ENCODE measurements at regions not wholly inside any gene's neighbourhood (a gene's known extent, or its start where the extent isn't known, plus 50 kb on each side); places are given as distances from the start of the nearest gene placed in this dataset.

- no peak for DNase-seq (ENCODE audit: insufficient read length)
- FAIRE-seq: no peak
- TF ChIP-seq POLR2AphosphoS5 (IDR thresholded peaks at IDR 0.05; ENCODE audit: low read depth, low read length) (no peak), TAF1 (IDR thresholded peaks at IDR 0.05; ENCODE audit: borderline replicate concordance, low read depth, low read length) (no peak), POLR2A (IDR thresholded peaks at IDR 0.05; ENCODE audit: low read depth, low read length) (no peak)
These were observed 990.7 kb downstream of the SORCS1 start for GRCh38 chr10:106173838-106174237.

GRCh38 chr10:106169241-106169640 is 995.3 kb downstream of the SORCS1 start:
- no peak for DNase-seq (ENCODE audit: insufficient read length)
- no peak for FAIRE-seq
- TF ChIP-seq POLR2A (IDR thresholded peaks at IDR 0.05; ENCODE audit: low read depth, low read length): no peak
- no peak for TF ChIP-seq TAF1 (IDR thresholded peaks at IDR 0.05; ENCODE audit: borderline replicate concordance, low read depth, low read length)
- no peak for TF ChIP-seq POLR2AphosphoS5 (IDR thresholded peaks at IDR 0.05; ENCODE audit: low read depth, low read length)

- TF ChIP-seq POLR2A (IDR thresholded peaks at IDR 0.05; ENCODE audit: low read depth, low read length): no peak
- TF ChIP-seq TAF1 (IDR thresholded peaks at IDR 0.05; ENCODE audit: borderline replicate concordance, low read depth, low read length): no peak
- no peak for TF ChIP-seq POLR2AphosphoS5 (IDR thresholded peaks at IDR 0.05; ENCODE audit: low read depth, low read length)
- DNase-seq (ENCODE audit: insufficient read length): no peak
- no peak for FAIRE-seq
These were observed 996.6 kb downstream of the SORCS1 start for GRCh38 chr10:106167946-106168345.

- no peak for DNase-seq (ENCODE audit: insufficient read length)
- TF ChIP-seq TAF1 (IDR thresholded peaks at IDR 0.05; ENCODE audit: borderline replicate concordance, low read depth, low read length) (no peak), POLR2AphosphoS5 (IDR thresholded peaks at IDR 0.05; ENCODE audit: low read depth, low read length) (no peak), POLR2A (IDR thresholded peaks at IDR 0.05; ENCODE audit: low read depth, low read length) (no peak)
- FAIRE-seq: no peak
These were observed 1006.3 kb downstream of the SORCS1 start for GRCh38 chr10:106158241-106158640.

- FAIRE-seq (no peak), DNase-seq (ENCODE audit: insufficient read length) (no peak)
- TF ChIP-seq POLR2A (IDR thresholded peaks at IDR 0.05; ENCODE audit: low read depth, low read length) (no peak), POLR2AphosphoS5 (IDR thresholded peaks at IDR 0.05; ENCODE audit: low read depth, low read length) (no peak), TAF1 (IDR thresholded peaks at IDR 0.05; ENCODE audit: borderline replicate concordance, low read depth, low read length) (no peak)
These were observed 1017.5 kb downstream of the SORCS1 start for GRCh38 chr10:106147021-106147420.

- TF ChIP-seq POLR2AphosphoS5 (IDR thresholded peaks at IDR 0.05; ENCODE audit: low read depth, low read length): no peak
- no peak for TF ChIP-seq TAF1 (IDR thresholded peaks at IDR 0.05; ENCODE audit: borderline replicate concordance, low read depth, low read length)
- no peak for TF ChIP-seq POLR2A (IDR thresholded peaks at IDR 0.05; ENCODE audit: low read depth, low read length)
- no peak for FAIRE-seq
- no peak for DNase-seq (ENCODE audit: insufficient read length)
These were observed 1024.6 kb downstream of the SORCS1 start for GRCh38 chr10:106139915-106140314.

- FAIRE-seq: no peak
These were observed 1028.3 kb downstream of the SORCS1 start for GRCh38 chr10:106136175-106136574.

GRCh38 chr10:106134326-106135000 is 1030.0 kb downstream of the SORCS1 start:
- FAIRE-seq: no peak
- no peak for TF ChIP-seq POLR2A (IDR thresholded peaks at IDR 0.05; ENCODE audit: low read depth, low read length)
- no peak for TF ChIP-seq TAF1 (IDR thresholded peaks at IDR 0.05; ENCODE audit: borderline replicate concordance, low read depth, low read length)
- TF ChIP-seq POLR2AphosphoS5 (IDR thresholded peaks at IDR 0.05; ENCODE audit: low read depth, low read length): no peak
- no peak for DNase-seq (ENCODE audit: insufficient read length)

More at GRCh38 chr10:106136175-106136574, 1028.3 kb downstream of the SORCS1 start:
- DNase-seq (ENCODE audit: insufficient read length): no peak
- TF ChIP-seq TAF1 (IDR thresholded peaks at IDR 0.05; ENCODE audit: borderline replicate concordance, low read depth, low read length) (no peak), POLR2AphosphoS5 (IDR thresholded peaks at IDR 0.05; ENCODE audit: low read depth, low read length) (no peak), POLR2A (IDR thresholded peaks at IDR 0.05; ENCODE audit: low read depth, low read length) (no peak)

GRCh38 chr10:106133451-106133850 is 1031.1 kb downstream of the SORCS1 start:
- DNase-seq (ENCODE audit: insufficient read length): no peak
- no peak for FAIRE-seq
- no peak for TF ChIP-seq POLR2AphosphoS5 (IDR thresholded peaks at IDR 0.05; ENCODE audit: low read depth, low read length)
- no peak for TF ChIP-seq TAF1 (IDR thresholded peaks at IDR 0.05; ENCODE audit: borderline replicate concordance, low read depth, low read length)
- no peak for TF ChIP-seq POLR2A (IDR thresholded peaks at IDR 0.05; ENCODE audit: low read depth, low read length)

GRCh38 chr10:106132956-106133355 is 1031.5 kb downstream of the SORCS1 start:
- no peak for FAIRE-seq
- TF ChIP-seq TAF1 (IDR thresholded peaks at IDR 0.05; ENCODE audit: borderline replicate concordance, low read depth, low read length): no peak
- TF ChIP-seq POLR2AphosphoS5 (IDR thresholded peaks at IDR 0.05; ENCODE audit: low read depth, low read length): no peak
- TF ChIP-seq POLR2A (IDR thresholded peaks at IDR 0.05; ENCODE audit: low read depth, low read length): no peak

GRCh38 chr10:106114656-106115186 is 1049.8 kb downstream of the SORCS1 start:
- DNase-seq (ENCODE audit: insufficient read length): no peak
- TF ChIP-seq POLR2AphosphoS5 (IDR thresholded peaks at IDR 0.05; ENCODE audit: low read depth, low read length): no peak
- no peak for TF ChIP-seq POLR2A (IDR thresholded peaks at IDR 0.05; ENCODE audit: low read depth, low read length)
- TF ChIP-seq TAF1 (IDR thresholded peaks at IDR 0.05; ENCODE audit: borderline replicate concordance, low read depth, low read length): no peak
- FAIRE-seq: no peak

More at GRCh38 chr10:106132956-106133355, 1031.5 kb downstream of the SORCS1 start:
- DNase-seq (ENCODE audit: insufficient read length): no peak

GRCh38 chr10:106111246-106111645 is 1053.3 kb downstream of the SORCS1 start:
- DNase-seq (ENCODE audit: insufficient read length) (no peak), FAIRE-seq (no peak)

More at GRCh38 chr10:106111246-106111645, 1053.3 kb downstream of the SORCS1 start:
- TF ChIP-seq TAF1 (IDR thresholded peaks at IDR 0.05; ENCODE audit: borderline replicate concordance, low read depth, low read length) (no peak), POLR2AphosphoS5 (IDR thresholded peaks at IDR 0.05; ENCODE audit: low read depth, low read length) (no peak), POLR2A (IDR thresholded peaks at IDR 0.05; ENCODE audit: low read depth, low read length) (no peak)

Data from GM12892 (cell line).